Loucy (cell line): ENCODE measurements at regions not wholly inside any gene's neighbourhood (a gene's known extent, or its start where the extent isn't known, plus 50 kb on each side); places are given as distances from the start of the nearest gene placed in this dataset.

Source experiments
- H2AFZ ChIP-seq: fragments of 200-600 bp; sonication (generic); 2 replicates; pipeline ENCODE4 v1.6.0; 2016; ENCODE audit warnings: antibody characterized with exemption, mild to moderate bottlenecking, low read length, moderate library complexity
- H3F3A ChIP-seq: fragments of 200-600 bp; 2 replicates; pipeline ENCODE4 v1.6.0; 2016; ENCODE audit warnings: antibody characterized with exemption, low read depth, mild to moderate bottlenecking
- H3K27me3 ChIP-seq: fragments of 200-600 bp; sonication (generic); 2 replicates; pipeline ENCODE4 v1.6.1; 2014; ENCODE audit warnings: low read length, mild to moderate bottlenecking; ENCODE audit not compliant: insufficient read depth, poor library complexity, severe bottlenecking
- H3K36me3 ChIP-seq: fragments of 200-600 bp; sonication (generic); 2 replicates; pipeline ENCODE4 v1.6.1; 2016; ENCODE audit warnings: low read length; ENCODE audit not compliant: insufficient read depth
- H3K4me1 ChIP-seq: fragments of 200-600 bp; sonication (generic); 2 replicates; pipeline ENCODE4 v1.5.1; 2014; ENCODE audit warnings: low read length, mild to moderate bottlenecking; ENCODE audit not compliant: insufficient read depth, poor library complexity, severe bottlenecking
- H3K4me2 ChIP-seq: fragments of 200-600 bp; sonication (generic); 2 replicates; pipeline ENCODE4 v1.6.0; 2014; ENCODE audit warnings: antibody characterized with exemption, low read length, low read depth, mild to moderate bottlenecking; ENCODE audit not compliant: poor library complexity, severe bottlenecking
- H3K4me3 ChIP-seq: fragments of 200-600 bp; sonication (generic); 2 replicates; pipeline ENCODE4 v1.5.1; 2014; ENCODE audit warnings: low read length, mild to moderate bottlenecking, mixed read lengths; ENCODE audit not compliant: poor library complexity, severe bottlenecking
- H3K79me2 ChIP-seq: fragments of 200-600 bp; sonication (generic); 2 replicates; pipeline ENCODE4 v1.6.1; 2014; ENCODE audit warnings: low read length; ENCODE audit not compliant: insufficient read depth
- H3K9ac ChIP-seq: fragments of 200-600 bp; sonication (generic); 2 replicates; pipeline ENCODE4 v1.6.0; 2014; ENCODE audit warnings: mild to moderate bottlenecking, low read depth, low read length, moderate library complexity; ENCODE audit not compliant: poor library complexity, severe bottlenecking
- H3K9me2 ChIP-seq: fragments of 200-600 bp; sonication (generic); replicated peaks from 2 replicates; pipeline ENCODE4 v1.6.1; 2016; ENCODE audit warnings: low read depth, low read length, mixed read lengths
- H3K9me3 ChIP-seq: fragments of 200-600 bp; sonication (generic); 2 replicates; pipeline ENCODE4 v1.6.1; 2014; ENCODE audit warnings: mild to moderate bottlenecking, antibody characterized with exemption, low read length, low read depth; ENCODE audit not compliant: insufficient read depth
- H4K20me1 ChIP-seq: fragments of 200-600 bp; sonication (generic); 2 replicates; pipeline ENCODE4 v1.6.0; 2014; ENCODE audit warnings: antibody characterized with exemption, low read length, mild to moderate bottlenecking; ENCODE audit not compliant: insufficient read depth, poor library complexity, severe bottlenecking
- CTCF ChIP-seq: fragments of 200-600 bp; sonication (generic); conservative IDR thresholded peaks from 2 replicates; pipeline ENCODE4 v1.5.1; 2014; ENCODE audit warnings: mild to moderate bottlenecking, antibody characterized with exemption, low read length
- EZH2phosphoT487 ChIP-seq: fragments of 200-600 bp; IDR thresholded peaks from 2 replicates; pipeline ENCODE4 v1.6.1; 2018; ENCODE audit warnings: antibody characterized with exemption, mild to moderate bottlenecking, moderate library complexity, borderline replicate concordance

- no peaks in the 10 kb centered on the region for H3K4me1 ChIP-seq
- no peak overlapping the region for H2AFZ ChIP-seq
- TF ChIP-seq CTCF, result no peak
- no peak for TF ChIP-seq EZH2phosphoT487
- H3K79me2 ChIP-seq, result no peaks in the 10 kb centered on the region
- H3K9ac ChIP-seq, result no peak overlapping the region
- H3K4me3 ChIP-seq, result no peak overlapping the region
- no peaks in the 10 kb centered on the region for H3K36me3 ChIP-seq
- H3K27me3 ChIP-seq, result no peaks in the 10 kb centered on the region
- no peaks in the 10 kb centered on the region for H3F3A ChIP-seq
- H3K4me2 ChIP-seq, result no peak overlapping the region
- no peaks in the 10 kb centered on the region for H3K9me3 ChIP-seq
- H4K20me1 ChIP-seq, result no peaks in the 10 kb centered on the region
- H3K9me2 ChIP-seq, result no peaks in the 10 kb centered on the region
Measured at GRCh38 chr4:137707102-137707620, 174.9 kb upstream of the PCDH18 start.

GRCh38 chr4:137705171-137705783 lies 173.0 kb upstream of the PCDH18 start:
- H4K20me1 ChIP-seq, result no peaks in the 10 kb centered on the region
- H3K79me2 ChIP-seq, result no peaks in the 10 kb centered on the region
- no peaks in the 10 kb centered on the region for H3K4me1 ChIP-seq
- H3F3A ChIP-seq, result no peaks in the 10 kb centered on the region
- no peaks in the 10 kb centered on the region for H3K27me3 ChIP-seq
- H3K9me2 ChIP-seq, result no peaks in the 10 kb centered on the region
- no peaks in the 10 kb centered on the region for H3K36me3 ChIP-seq
- H3K9me3 ChIP-seq, result no peaks in the 10 kb centered on the region
- H3K4me3 ChIP-seq, result no peak overlapping the region
- no peak overlapping the region for H3K4me2 ChIP-seq
- TF ChIP-seq EZH2phosphoT487, result no peak
- TF ChIP-seq CTCF, result no peak
- H3K9ac ChIP-seq, result no peak overlapping the region
- no peak overlapping the region for H2AFZ ChIP-seq

DNA sequence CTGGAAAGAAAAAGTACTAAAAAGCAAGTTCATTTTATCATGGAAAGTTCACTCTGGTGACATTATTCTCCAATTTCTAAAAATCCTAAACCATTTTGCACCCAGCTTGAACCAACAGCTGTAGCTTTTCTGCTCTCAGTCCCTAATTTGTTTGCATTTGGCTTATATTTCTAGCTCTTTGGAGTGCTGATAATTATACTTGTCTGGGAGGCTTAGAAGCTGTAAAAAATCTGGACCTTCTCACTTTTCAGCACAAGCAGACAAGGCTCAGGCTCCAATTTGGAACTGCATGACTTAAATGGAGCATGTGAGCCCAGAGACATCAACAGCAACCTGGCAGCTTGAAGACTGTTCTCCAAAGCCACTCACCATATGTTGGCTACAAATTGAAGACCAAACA lies 170.9 kb upstream of the PCDH18 start:
- H3K9me3 ChIP-seq, result no peaks in the 10 kb centered on the region
- no peak overlapping the region for H3K4me3 ChIP-seq
- H2AFZ ChIP-seq, result no peak overlapping the region
- no peak overlapping the region for H3K4me2 ChIP-seq
- H3K36me3 ChIP-seq, result no peaks in the 10 kb centered on the region
- H3K9ac ChIP-seq, result no peak overlapping the region
- H3F3A ChIP-seq, result no peaks in the 10 kb centered on the region
- no peaks in the 10 kb centered on the region for H3K27me3 ChIP-seq
- H4K20me1 ChIP-seq, result no peaks in the 10 kb centered on the region
- H3K79me2 ChIP-seq, result no peaks in the 10 kb centered on the region
- H3K9me2 ChIP-seq, result no peaks in the 10 kb centered on the region
- TF ChIP-seq EZH2phosphoT487 (no peak), CTCF (no peak)
- no peaks in the 10 kb centered on the region for H3K4me1 ChIP-seq
